Lower lobe of right lung (tissue), 2 donors: ENCODE measurements at regions not wholly inside any gene's neighbourhood (a gene's known extent, or its start where the extent isn't known, plus 50 kb on each side); places are given as distances from the start of the nearest gene placed in this dataset.

Source experiments
- ATAC-seq, 2 donors: fragments of 200-7000 bp; cut with Tn5 transposase; one replicate each; pipeline ENCODE4 v1.9.1; 2020 to 2022; ENCODE audit warnings: mild to moderate bottlenecking in 2 of 2, moderate library complexity in 2 of 2
- DNase-seq: peaks from one replicate; pipeline ENCODE4 v3.0.0-alpha.2; 2020
- H3K27ac ChIP-seq: fragments of 200-600 bp; one replicate; pipeline ENCODE4 v1.8.0; 2022
- H3K27me3 ChIP-seq: fragments of 200-600 bp; one replicate; pipeline ENCODE4 v1.8.0; 2022; ENCODE audit warnings: low read depth
- H3K36me3 ChIP-seq: fragments of 200-600 bp; one replicate; pipeline ENCODE4 v1.8.0; 2022; ENCODE audit warnings: mild to moderate bottlenecking
- H3K4me1 ChIP-seq: fragments of 200-600 bp; one replicate; pipeline ENCODE4 v1.8.0; 2022
- H3K4me3 ChIP-seq: fragments of 200-600 bp; one replicate; pipeline ENCODE4 v1.8.0; 2022; ENCODE audit warnings: mild to moderate bottlenecking
- H3K9me3 ChIP-seq: fragments of 200-600 bp; one replicate; pipeline ENCODE4 v1.8.0; 2022
- intact Hi-C: fragments of 100-400 bp; cut with DNase I; formaldehyde crosslinking; loops from one replicate; pipeline ENCODE4 v1.11.0; 2022
- TF ChIP-seq, protein P1 (sequence below): fragments of 200-600 bp; IDR thresholded peaks from one replicate; pipeline ENCODE4 v1.8.0; 2022; ENCODE audit warnings: antibody characterized with exemption, mild to moderate bottlenecking
- donor health status: DM: no; HTN: yes; CAD: no; lungs with severe emphysema.

DNA sequence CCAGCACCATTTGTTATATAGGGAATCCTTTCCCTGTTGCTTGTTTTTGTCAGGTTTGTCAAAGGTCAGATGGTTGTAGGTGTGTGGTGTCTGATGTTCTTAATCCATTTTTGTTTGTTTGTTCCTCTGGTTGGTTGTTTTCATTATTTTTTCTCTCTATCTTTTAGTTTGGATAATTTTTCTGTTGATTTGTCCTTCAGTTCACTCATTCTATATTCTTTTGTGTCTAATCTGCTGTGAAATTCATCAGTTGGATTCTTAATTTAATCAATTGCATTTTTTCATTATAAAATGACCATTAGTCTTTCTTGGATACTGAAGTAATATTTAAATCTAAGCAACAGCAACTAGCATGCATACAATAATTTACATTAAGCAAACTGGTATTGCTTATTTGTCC is 206.7 kb upstream of the TRIB2 start:
- intact Hi-C loops: no loop called here
- Histone ChIP-seq H3K4me1 (peaks cover 5% of the 10 kb centered on the region), H3K4me3 (no peak overlapping the region), H3K27ac (no peak overlapping the region), H3K9me3 (no peaks in the 10 kb centered on the region), H3K27me3 (no peaks in the 10 kb centered on the region), H3K36me3 (no peaks in the 10 kb centered on the region)
- ATAC-seq (no peak), DNase-seq (no peak)
- TF ChIP-seq, protein P1, sequence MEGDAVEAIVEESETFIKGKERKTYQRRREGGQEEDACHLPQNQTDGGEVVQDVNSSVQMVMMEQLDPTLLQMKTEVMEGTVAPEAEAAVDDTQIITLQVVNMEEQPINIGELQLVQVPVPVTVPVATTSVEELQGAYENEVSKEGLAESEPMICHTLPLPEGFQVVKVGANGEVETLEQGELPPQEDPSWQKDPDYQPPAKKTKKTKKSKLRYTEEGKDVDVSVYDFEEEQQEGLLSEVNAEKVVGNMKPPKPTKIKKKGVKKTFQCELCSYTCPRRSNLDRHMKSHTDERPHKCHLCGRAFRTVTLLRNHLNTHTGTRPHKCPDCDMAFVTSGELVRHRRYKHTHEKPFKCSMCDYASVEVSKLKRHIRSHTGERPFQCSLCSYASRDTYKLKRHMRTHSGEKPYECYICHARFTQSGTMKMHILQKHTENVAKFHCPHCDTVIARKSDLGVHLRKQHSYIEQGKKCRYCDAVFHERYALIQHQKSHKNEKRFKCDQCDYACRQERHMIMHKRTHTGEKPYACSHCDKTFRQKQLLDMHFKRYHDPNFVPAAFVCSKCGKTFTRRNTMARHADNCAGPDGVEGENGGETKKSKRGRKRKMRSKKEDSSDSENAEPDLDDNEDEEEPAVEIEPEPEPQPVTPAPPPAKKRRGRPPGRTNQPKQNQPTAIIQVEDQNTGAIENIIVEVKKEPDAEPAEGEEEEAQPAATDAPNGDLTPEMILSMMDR: no peak

DNA sequence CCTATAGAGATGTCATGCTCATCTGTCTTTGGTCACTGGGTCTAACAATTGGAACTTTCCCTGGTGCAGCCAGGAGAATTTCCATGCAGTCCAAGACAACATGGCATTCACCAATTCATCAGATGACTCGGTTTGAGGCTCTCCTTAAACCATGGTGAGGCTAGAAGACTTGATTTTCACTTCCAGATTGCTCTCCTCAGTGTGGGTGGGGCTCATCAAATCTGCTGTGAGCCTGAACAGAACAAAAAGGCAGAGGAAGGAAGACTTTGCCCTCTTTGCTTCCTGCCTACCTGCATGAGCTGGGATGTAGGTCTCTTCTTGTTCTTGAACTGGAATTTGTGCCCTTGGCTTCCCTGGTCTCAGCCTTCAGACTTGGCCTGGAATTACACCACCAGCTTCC is 203.4 kb upstream of the TRIB2 start:
- ATAC-seq: no peak
- TF ChIP-seq, protein P1: no peak
- no peaks in the 10 kb centered on the region for H3K27me3 ChIP-seq
- DNase-seq: no peak
- peaks cover 5% of the 10 kb centered on the region for H3K4me1 ChIP-seq
- no peaks in the 10 kb centered on the region for H3K36me3 ChIP-seq
- intact Hi-C loops: no loop called here
- no peak overlapping the region for H3K4me3 ChIP-seq
- no peak overlapping the region for H3K27ac ChIP-seq
- H3K9me3 ChIP-seq: no peaks in the 10 kb centered on the region

DNA sequence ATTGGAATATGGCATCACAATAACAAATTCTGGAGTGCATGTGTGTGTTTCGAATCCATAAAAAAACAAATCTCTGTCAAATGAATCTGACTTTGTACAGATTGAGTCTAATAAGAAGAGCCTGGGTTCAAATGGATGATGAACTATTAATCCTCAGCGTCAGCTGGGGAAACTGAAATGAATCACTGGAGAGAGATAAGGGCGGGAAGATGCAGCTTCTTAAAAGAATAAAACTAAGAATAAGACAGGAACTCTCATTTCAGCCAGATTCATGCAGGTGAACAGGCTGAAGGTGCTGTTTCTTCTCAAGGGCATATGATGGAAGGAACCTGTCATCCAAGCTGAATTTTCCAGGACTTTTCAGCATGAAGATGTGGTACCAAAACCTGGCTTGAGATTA is 202.6 kb upstream of the TRIB2 start:
- ATAC-seq: no peak
- DNase-seq: no peak
- TF ChIP-seq, protein P1: no peak

DNA sequence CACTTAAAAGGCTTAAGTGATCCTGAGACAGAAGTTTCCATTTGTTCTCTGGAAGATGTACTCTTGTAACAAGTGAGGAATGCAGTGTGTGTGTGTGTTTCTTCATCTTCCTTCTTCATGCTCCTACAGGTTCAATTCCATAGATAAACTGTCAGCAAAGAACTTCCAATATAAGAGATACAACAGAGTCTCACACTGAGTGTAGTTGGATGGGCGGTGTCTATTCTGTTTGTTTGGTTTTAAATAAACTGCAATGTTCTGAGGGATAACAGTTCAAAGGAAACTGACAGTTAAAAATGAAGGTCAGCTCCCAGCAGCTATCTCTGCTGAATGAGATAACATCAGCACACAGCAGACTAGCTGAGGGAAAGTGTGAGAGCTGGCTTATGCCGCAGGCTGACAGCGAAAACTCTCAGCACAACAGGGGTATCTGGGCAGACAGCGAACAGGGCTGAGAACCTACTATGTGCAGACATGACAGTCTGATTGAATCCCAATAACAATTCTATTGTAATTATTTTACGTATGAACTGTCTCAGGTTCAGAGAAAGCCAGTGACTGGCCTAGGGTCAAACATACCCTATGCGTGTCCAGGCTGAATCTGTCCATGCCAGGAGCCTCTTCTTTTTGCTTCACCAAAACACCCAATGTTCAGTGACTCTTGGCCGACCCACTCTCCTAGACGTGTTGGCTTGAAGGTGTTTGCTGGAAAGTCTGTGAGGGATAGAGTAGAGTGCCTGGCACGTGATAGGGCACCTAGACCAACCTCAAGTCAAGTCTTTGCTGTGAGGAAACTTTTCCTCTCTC is 201.9 kb upstream of the TRIB2 start:
- intact Hi-C loops: no loop called here
- no peaks in the 10 kb centered on the region for H3K9me3 ChIP-seq
- peak; percentile 35 to 45 for ATAC-seq
- H3K27ac ChIP-seq: no peak overlapping the region
- TF ChIP-seq, protein P1: no peak
- H3K4me3 ChIP-seq: no peak overlapping the region
- H3K36me3 ChIP-seq: no peaks in the 10 kb centered on the region
- peaks cover 5% of the 10 kb centered on the region for H3K4me1 ChIP-seq
- no peak for DNase-seq
- H3K27me3 ChIP-seq: no peaks in the 10 kb centered on the region

More for the DNA sequence above, 202.6 kb upstream of the TRIB2 start:
- Histone ChIP-seq H3K4me3 (no peak overlapping the region), H3K4me1 (peaks cover 5% of the 10 kb centered on the region), H3K36me3 (no peaks in the 10 kb centered on the region), H3K27me3 (no peaks in the 10 kb centered on the region), H3K27ac (no peak overlapping the region), H3K9me3 (no peaks in the 10 kb centered on the region)
- intact Hi-C loops: no loop called here

DNA sequence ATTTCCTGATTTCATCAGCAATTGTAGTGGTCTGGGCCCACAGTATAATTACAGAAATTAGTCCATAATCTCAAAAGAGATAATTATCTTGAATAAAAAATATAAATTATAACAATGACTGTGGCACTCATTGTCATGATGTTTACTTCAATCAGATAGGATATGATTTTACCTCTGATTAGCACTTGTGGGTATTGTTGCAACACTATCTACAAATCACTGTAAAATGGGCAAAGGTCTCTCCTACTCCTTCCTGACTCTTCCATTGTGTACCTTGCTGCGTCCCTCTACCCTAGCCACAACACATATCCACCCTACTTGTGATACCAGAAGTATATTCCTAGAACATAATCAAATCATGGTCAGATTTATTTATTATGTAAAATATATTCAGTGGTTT is 200.9 kb upstream of the TRIB2 start:
- intact Hi-C loops: no loop called here
- Histone ChIP-seq H3K4me3 (no peak overlapping the region), H3K27ac (no peak overlapping the region), H3K36me3 (no peaks in the 10 kb centered on the region), H3K9me3 (no peaks in the 10 kb centered on the region), H3K27me3 (no peaks in the 10 kb centered on the region), H3K4me1 (peaks cover 5% of the 10 kb centered on the region)
- DNase-seq (no peak), ATAC-seq (no peak)
- TF ChIP-seq, protein P1: no peak
